Astrocyte (in vitro differentiated cells and primary cell): ENCODE measurements at regions not wholly inside any gene's neighbourhood (a gene's known extent, or its start where the extent isn't known, plus 50 kb on each side); places are given as distances from the start of the nearest gene placed in this dataset.

Experiments used
- DNase-seq: peaks from one replicate; pipeline ENCODE4 v3.0.0-alpha.2; 2010; ENCODE audit warnings: low read depth
- FAIRE-seq: peaks from 2 replicates; lab custom pipeline; 2011; peaks lifted over from hg19 to GRCh38; lab: Jason Lieb, UNC
- H2AFZ ChIP-seq: 2 replicates; pipeline ENCODE4 v1.6.0; 2012; ENCODE audit warnings: low read depth, low read length, inconsistent platforms
- H3K27ac ChIP-seq: 2 replicates; pipeline ENCODE4 v1.5.1; 2011; ENCODE audit warnings: low read depth, low read length, inconsistent platforms
- H3K27me3 ChIP-seq: 2 replicates; pipeline ENCODE4 v1.6.0; 2011; ENCODE audit warnings: low read length, inconsistent platforms; ENCODE audit not compliant: insufficient read depth
- H3K36me3 ChIP-seq: 2 replicates; pipeline ENCODE4 v1.5.1; 2011; ENCODE audit warnings: low read length, inconsistent platforms; ENCODE audit not compliant: insufficient read depth
- H3K4me1 ChIP-seq: 2 replicates; pipeline ENCODE4 v1.5.1; 2011; ENCODE audit warnings: low read length, inconsistent platforms; ENCODE audit not compliant: insufficient read depth
- H3K4me2 ChIP-seq: 2 replicates; pipeline ENCODE4 v1.6.0; 2012; ENCODE audit warnings: low read length, inconsistent platforms
- H3K4me3 ChIP-seq: 2 replicates; pipeline ENCODE4 v1.5.1; 2011; ENCODE audit warnings: low read depth, mild to moderate bottlenecking, low read length, inconsistent platforms; ENCODE audit not compliant: insufficient read depth
- H3K79me2 ChIP-seq: 2 replicates; pipeline ENCODE4 v1.6.0; 2012; ENCODE audit warnings: mild to moderate bottlenecking, low read length, inconsistent platforms; ENCODE audit not compliant: insufficient read depth
- H3K9ac ChIP-seq: 2 replicates; pipeline ENCODE4 v1.6.0; 2012; ENCODE audit warnings: mild to moderate bottlenecking, low read length, inconsistent platforms
- H3K9me3 ChIP-seq: 2 replicates; pipeline ENCODE4 v1.5.1; 2012; ENCODE audit warnings: low read depth, mild to moderate bottlenecking, low read length, inconsistent platforms; ENCODE audit not compliant: insufficient read depth
- H4K20me1 ChIP-seq: 2 replicates; pipeline ENCODE4 v1.6.0; 2012; ENCODE audit warnings: low read length, inconsistent platforms; ENCODE audit not compliant: insufficient read depth
- H3K27ac Mint-ChIP-seq: one replicate; pipeline ENCODE4 v1.8.0; 2021; ENCODE audit warnings: mild to moderate bottlenecking, mixed read lengths; ENCODE audit not compliant: unreplicated experiment
- H3K27me3 Mint-ChIP-seq: one replicate; pipeline ENCODE4 v1.8.0; 2021; ENCODE audit warnings: low read depth, mixed read lengths; ENCODE audit not compliant: unreplicated experiment
- H3K36me3 Mint-ChIP-seq: one replicate; pipeline ENCODE4 v1.8.0; 2021; ENCODE audit warnings: low read depth, mixed read lengths; ENCODE audit not compliant: unreplicated experiment
- H3K4me1 Mint-ChIP-seq: one replicate; pipeline ENCODE4 v1.8.0; 2021; ENCODE audit warnings: low read depth, mixed read lengths; ENCODE audit not compliant: unreplicated experiment
- H3K4me3 Mint-ChIP-seq: one replicate; pipeline ENCODE4 v1.8.0; 2021; ENCODE audit warnings: mild to moderate bottlenecking, moderate library complexity, mixed read lengths; ENCODE audit not compliant: unreplicated experiment
- H3K9me3 Mint-ChIP-seq: one replicate; pipeline ENCODE4 v1.8.0; 2021; ENCODE audit warnings: mild to moderate bottlenecking, mixed read lengths; ENCODE audit not compliant: unreplicated experiment
- CTCF ChIP-seq: IDR thresholded peaks from 2 replicates; pipeline ENCODE4 v1.5.1; 2011; ENCODE audit warnings: low read depth, mild to moderate bottlenecking, inconsistent platforms, low read length, moderate library complexity; ENCODE audit not compliant: insufficient read depth
- EZH2 ChIP-seq: IDR thresholded peaks from 2 replicates; pipeline ENCODE4 v1.6.1; 2012; ENCODE audit warnings: mild to moderate bottlenecking, low read length, inconsistent platforms; ENCODE audit not compliant: insufficient read depth

DNA sequence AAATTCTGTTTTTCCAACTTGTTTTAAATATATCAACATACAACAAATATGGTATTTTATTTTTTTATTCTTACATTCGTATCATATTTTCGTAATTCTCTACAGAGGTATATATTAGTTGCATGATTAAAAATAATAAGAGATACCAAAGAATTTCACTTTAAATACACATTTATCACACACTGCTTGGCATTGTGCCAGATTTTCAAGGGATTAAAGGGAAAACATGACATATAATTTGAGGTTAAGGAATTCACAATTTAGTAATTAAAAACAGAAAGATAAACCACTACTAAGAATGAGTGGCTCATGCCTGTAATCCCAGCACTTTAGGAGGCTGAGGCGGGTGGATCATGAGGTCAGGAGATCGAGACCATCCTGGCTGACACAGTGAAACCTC, 484.7 kb upstream of the SORCS1 start:
- TF ChIP-seq CTCF (no peak), EZH2 (no peak)
- Histone ChIP-seq H3K4me1 (no peaks in the 10 kb centered on the region), H3K9ac (no peak overlapping the region), H3K4me2 (no peak overlapping the region), H3K27ac (no peak overlapping the region), H3K4me3 (no peak overlapping the region), H3K79me2 (no peaks in the 10 kb centered on the region), H2AFZ (no peak overlapping the region), H3K27me3 (no peaks in the 10 kb centered on the region), H3K9me3 (no peaks in the 10 kb centered on the region), H3K36me3 (no peaks in the 10 kb centered on the region), H4K20me1 (no peaks in the 10 kb centered on the region)
- H3K4me1 Mint-ChIP-seq, result no peaks in the 10 kb centered on the region
- no peaks in the 10 kb centered on the region for H3K36me3 Mint-ChIP-seq
- FAIRE-seq (no peak), DNase-seq (no peak)
- H3K27ac Mint-ChIP-seq, result no peak overlapping the region
- H3K4me3 Mint-ChIP-seq, result no peak overlapping the region
- H3K9me3 Mint-ChIP-seq, result no peaks in the 10 kb centered on the region
- no peaks in the 10 kb centered on the region for H3K27me3 Mint-ChIP-seq

DNA sequence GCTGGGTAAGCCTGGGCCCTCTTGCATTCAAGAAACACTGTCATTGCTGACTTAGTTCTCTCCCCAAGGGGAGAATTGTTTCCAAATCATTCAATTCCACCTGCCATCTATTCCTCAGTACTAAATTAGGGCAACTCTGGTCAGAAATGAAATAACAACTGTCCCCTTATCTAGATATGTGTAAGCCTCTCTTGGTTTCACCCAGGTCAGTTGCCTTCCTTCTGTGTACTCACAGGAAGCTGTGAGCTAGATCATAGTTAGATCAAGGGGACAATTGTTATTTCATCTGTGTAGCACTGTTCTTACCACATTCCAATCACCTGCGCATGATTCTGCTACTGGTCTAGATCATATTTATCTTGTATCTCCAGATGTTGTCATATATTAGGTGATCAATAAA, 483.0 kb upstream of the SORCS1 start:
- no peaks in the 10 kb centered on the region for H3K9me3 ChIP-seq
- no peaks in the 10 kb centered on the region for H3K27me3 ChIP-seq
- Mint-ChIP-seq H3K27ac (no peak overlapping the region), H3K4me1 (no peaks in the 10 kb centered on the region), H3K4me3 (no peak overlapping the region), H3K36me3 (no peaks in the 10 kb centered on the region), H3K9me3 (no peaks in the 10 kb centered on the region), H3K27me3 (no peaks in the 10 kb centered on the region)
- H3K27ac ChIP-seq, result no peak overlapping the region
- no peaks in the 10 kb centered on the region for H3K4me1 ChIP-seq
- DNase-seq (no peak), FAIRE-seq (no peak)
- no peak overlapping the region for H3K4me3 ChIP-seq
- no peaks in the 10 kb centered on the region for H3K36me3 ChIP-seq
- TF ChIP-seq CTCF (no peak), EZH2 (no peak)
- no peak overlapping the region for H2AFZ ChIP-seq
- H3K79me2 ChIP-seq, result no peaks in the 10 kb centered on the region
- no peak overlapping the region for H3K9ac ChIP-seq
- no peaks in the 10 kb centered on the region for H4K20me1 ChIP-seq
- no peak overlapping the region for H3K4me2 ChIP-seq

DNA sequence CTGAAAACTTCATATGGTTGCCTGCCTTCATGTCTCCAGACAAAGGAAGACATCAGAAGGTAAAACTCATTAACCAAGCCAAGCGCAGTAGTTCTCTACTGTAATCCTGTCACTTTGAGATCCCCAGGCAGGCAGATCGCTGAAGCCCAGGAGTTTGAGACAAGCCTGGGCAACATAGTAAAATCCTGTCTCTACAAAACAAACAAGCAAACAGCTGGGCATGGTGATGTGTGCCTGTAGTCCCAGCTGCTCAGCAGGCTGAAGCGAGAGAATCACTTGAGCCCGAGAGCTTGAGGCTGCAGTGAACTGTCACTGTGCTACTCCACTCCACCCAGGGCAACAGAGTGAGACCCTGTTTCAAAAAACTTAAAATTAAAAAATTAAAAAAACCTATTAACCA, 467.4 kb upstream of the SORCS1 start:
- Mint-ChIP-seq H3K27me3 (no peaks in the 10 kb centered on the region), H3K4me3 (no peak overlapping the region), H3K27ac (no peak overlapping the region), H3K36me3 (no peaks in the 10 kb centered on the region), H3K4me1 (no peaks in the 10 kb centered on the region), H3K9me3 (no peaks in the 10 kb centered on the region)
- TF ChIP-seq CTCF (no peak), EZH2 (no peak)
- H3K27ac ChIP-seq, result no peak overlapping the region
- H3K4me3 ChIP-seq, result no peak overlapping the region
- no peaks in the 10 kb centered on the region for H3K27me3 ChIP-seq
- FAIRE-seq (no peak), DNase-seq (no peak)
- no peaks in the 10 kb centered on the region for H3K36me3 ChIP-seq
- no peaks in the 10 kb centered on the region for H3K9me3 ChIP-seq
- no peak overlapping the region for H3K4me2 ChIP-seq
- H2AFZ ChIP-seq, result no peak overlapping the region
- no peaks in the 10 kb centered on the region for H4K20me1 ChIP-seq
- no peaks in the 10 kb centered on the region for H3K79me2 ChIP-seq
- H3K9ac ChIP-seq, result no peak overlapping the region
- H3K4me1 ChIP-seq, result no peaks in the 10 kb centered on the region
